ENCODE measurements at regions not wholly inside any gene's neighbourhood (a gene's known extent, or its start where the extent isn't known, plus 50 kb on each side); places are given as distances from the start of the nearest gene placed in this dataset.

- TF ChIP-seq EGR1 (IDR thresholded peaks at IDR 0.05; ENCODE audit: low read depth) (no peak), TCF7L2 (IDR thresholded peaks at IDR 0.05; ENCODE audit: borderline replicate concordance, extremely low read depth, insufficient read depth, insufficient read length) (no peak), EZH2phosphoT487 (IDR thresholded peaks at IDR 0.05; ENCODE audit: borderline replicate concordance) (no peak), CTCF (IDR thresholded peaks at IDR 0.05 in 2 of 3, conservative IDR thresholded peaks at IDR 0.05 in 1 of 3; ENCODE audit: borderline replicate concordance in 1 of 3, insufficient read depth in 1 of 3, low read depth in 2 of 3, low read length in 2 of 3) (no peak), EZH2 (IDR thresholded peaks at IDR 0.05) (no peak)
Observed at GRCh38 chr2:17282826-17283225, 235.4 kb downstream of the RAD51AP2 start.

All from HCT116 (cell line).